Thoracic aorta (tissue), 2 donors: ENCODE measurements at regions not wholly inside any gene's neighbourhood (a gene's known extent, or its start where the extent isn't known, plus 50 kb on each side); places are given as distances from the start of the nearest gene placed in this dataset.

Experiments
- ATAC-seq: fragments of 150-250 bp; one replicate; pipeline ENCODE4 v1.8.0; 2017; ENCODE audit warnings: low read depth; ENCODE audit not compliant: insufficient number of reproducible peaks, low FRiP score
- DNase-seq: peaks from one replicate; pipeline ENCODE4 v3.0.0-alpha.2; 2020; ENCODE audit warnings: low spot score
- H3K27ac ChIP-seq, 2 donors: fragments of 200-600 bp; sonication (generic); 1 replicate in 1 of 2; 2 replicates in 1 of 2; pipeline ENCODE4 v1.5.1; 2016; ENCODE audit warnings: mild to moderate bottlenecking in 2 of 2, moderate library complexity in 2 of 2
- H3K27me3 ChIP-seq: fragments of 200-600 bp; sonication (generic); replicated peaks from 2 replicates; pipeline ENCODE4 v1.6.0; 2016; ENCODE audit warnings: mild to moderate bottlenecking; ENCODE audit not compliant: insufficient read depth
- H3K36me3 ChIP-seq: fragments of 200-600 bp; sonication (generic); one replicate; pipeline ENCODE4 v1.5.1; 2016
- H3K4me1 ChIP-seq, 2 donors: fragments of 200-600 bp; sonication (generic); 1 replicate in 1 of 2; 2 replicates in 1 of 2; pipeline versions ENCODE4 v1.5.1 to v1.6.0; 2016; ENCODE audit warnings: low read depth in 2 of 2, mild to moderate bottlenecking in 1 of 2; ENCODE audit not compliant: control insufficient read depth in 1 of 2
- H3K4me3 ChIP-seq: fragments of 200-600 bp; sonication (generic); 2 replicates; pipeline ENCODE4 v1.5.1; 2016; ENCODE audit warnings: mild to moderate bottlenecking
- H3K9me3 ChIP-seq: fragments of 200-600 bp; sonication (generic); 2 replicates; pipeline ENCODE4 v1.5.1; 2016
- CTCF ChIP-seq: fragments of 200-600 bp; sonication (generic); IDR thresholded peaks from one replicate; pipeline ENCODE4 v1.5.1; 2019; ENCODE audit warnings: antibody characterized with exemption

DNA sequence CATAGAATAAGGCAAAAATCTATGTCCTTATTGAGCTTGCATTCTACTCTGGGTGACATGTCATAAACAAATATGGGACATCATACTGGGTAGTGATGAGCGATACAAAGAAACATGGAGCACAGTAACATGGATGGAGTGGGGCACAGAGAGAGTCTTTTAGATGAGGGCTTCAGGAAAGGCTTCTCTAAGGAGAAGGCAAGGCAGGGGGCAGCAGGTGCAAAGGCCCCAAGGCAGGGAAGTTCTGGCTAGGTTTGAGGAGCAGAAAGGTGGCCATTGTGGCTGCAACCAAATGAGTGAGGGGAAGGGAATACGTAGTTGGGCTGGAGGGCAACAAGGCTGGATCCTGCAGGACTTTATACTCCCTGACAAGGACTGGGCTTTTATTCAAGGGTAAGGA lies 211.4 kb downstream of the HERPUD2 start:
- Histone ChIP-seq H3K4me1 (no peaks in the 10 kb centered on the region), H3K27me3 (no peaks in the 10 kb centered on the region), H3K9me3 (no peaks in the 10 kb centered on the region), H3K4me3 (no peak overlapping the region), H3K27ac (no peak overlapping the region), H3K36me3 (no peaks in the 10 kb centered on the region)
- TF ChIP-seq CTCF, result no peak
- ATAC-seq (no peak), DNase-seq (no peak)

GRCh38 chr7:35482231-35482630 lies 212.7 kb downstream of the HERPUD2 start:
- H3K36me3 ChIP-seq, result no peaks in the 10 kb centered on the region
- no peaks in the 10 kb centered on the region for H3K27me3 ChIP-seq
- no peaks in the 10 kb centered on the region for H3K9me3 ChIP-seq
- no peaks in the 10 kb centered on the region for H3K4me1 ChIP-seq
- DNase-seq (no peak), ATAC-seq (no peak)
- no peak overlapping the region for H3K27ac ChIP-seq
- no peak for TF ChIP-seq CTCF
- no peak overlapping the region for H3K4me3 ChIP-seq

DNA sequence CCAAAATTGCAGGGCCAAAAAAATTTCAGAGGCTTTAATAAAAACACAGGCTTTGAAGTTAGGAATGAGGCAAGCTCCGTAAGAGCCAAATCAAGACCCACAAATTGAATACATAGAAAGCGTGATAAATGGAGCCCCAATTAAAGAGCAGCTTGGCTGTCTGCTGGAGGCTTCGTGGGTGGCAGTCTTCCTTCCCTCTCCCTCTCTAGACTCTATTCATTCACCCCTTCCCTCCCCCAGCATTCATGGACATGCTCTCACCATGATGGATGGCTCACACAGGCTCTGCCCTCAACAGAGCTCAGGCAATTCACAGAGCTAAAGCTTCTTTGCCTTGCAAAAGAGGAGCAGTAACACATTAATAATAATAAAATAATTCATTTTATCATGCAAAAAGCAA lies 214.1 kb downstream of the HERPUD2 start:
- DNase-seq (no peak), ATAC-seq (no peak)
- Histone ChIP-seq H3K9me3 (no peaks in the 10 kb centered on the region), H3K36me3 (no peaks in the 10 kb centered on the region), H3K4me3 (no peak overlapping the region), H3K27me3 (no peaks in the 10 kb centered on the region), H3K4me1 (no peaks in the 10 kb centered on the region), H3K27ac (no peak overlapping the region)
- no peak for TF ChIP-seq CTCF

- TF ChIP-seq CTCF, result no peak
- no peaks in the 10 kb centered on the region for H3K9me3 ChIP-seq
- ATAC-seq, result no peak
Observed at GRCh38 chr7:35477609-35478008, 217.3 kb downstream of the HERPUD2 start.

DNA sequence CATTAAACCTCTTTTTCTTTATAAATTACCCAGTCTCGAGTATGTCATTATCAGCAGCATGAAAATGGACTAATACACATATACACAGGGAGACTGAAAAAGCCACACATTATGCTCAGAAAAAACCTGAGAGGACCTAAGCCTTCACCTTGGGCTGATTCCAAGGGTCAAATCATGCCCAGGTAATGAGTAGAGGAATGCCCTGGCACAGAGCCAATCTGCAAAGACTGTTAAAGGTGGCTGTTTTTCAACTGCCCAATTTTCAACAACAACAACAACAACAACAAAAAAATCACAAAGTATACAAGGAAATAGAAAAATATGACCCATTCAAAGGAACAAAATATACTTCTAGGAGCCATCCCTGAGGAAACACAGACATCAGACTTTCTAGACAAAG lies 220.2 kb upstream of the TBX20 start:
- no peaks in the 10 kb centered on the region for H3K9me3 ChIP-seq
- DNase-seq, result no peak
- H3K4me1 ChIP-seq, result no peaks in the 10 kb centered on the region
- H3K4me3 ChIP-seq, result no peak overlapping the region
- H3K27me3 ChIP-seq, result no peaks in the 10 kb centered on the region
- H3K27ac ChIP-seq, result no peak overlapping the region
- no peaks in the 10 kb centered on the region for H3K36me3 ChIP-seq
- TF ChIP-seq CTCF, result no peak
- no peak for ATAC-seq

More at GRCh38 chr7:35477609-35478008, 217.3 kb downstream of the HERPUD2 start:
- H3K36me3 ChIP-seq, result no peaks in the 10 kb centered on the region
- no peaks in the 10 kb centered on the region for H3K27me3 ChIP-seq
- no peak for DNase-seq
- H3K4me3 ChIP-seq, result no peak overlapping the region
- H3K27ac ChIP-seq, result no peak overlapping the region
- no peaks in the 10 kb centered on the region for H3K4me1 ChIP-seq
